ENCODE measurements at regions not wholly inside any gene's neighbourhood (a gene's known extent, or its start where the extent isn't known, plus 50 kb on each side); places are given as distances from the start of the nearest gene placed in this dataset.

- no peak for TF ChIP-seq NFE2L1 (CRISPR knock-in tag; IDR thresholded peaks at IDR 0.05)
- no peak for TF ChIP-seq ZNF232 (CRISPR knock-in tag; IDR thresholded peaks at IDR 0.05)
- no peak for TF ChIP-seq NR1H2 (CRISPR knock-in tag; IDR thresholded peaks at IDR 0.05)
- TF ChIP-seq ZNF396 (CRISPR knock-in tag; IDR thresholded peaks at IDR 0.05; ENCODE audit: borderline replicate concordance): no peak
- Mint-ChIP-seq H3K9me3 (no peaks in the 10 kb centered on the region), H3K4me3 (no peak overlapping the region), H3K27me3 (ENCODE audit: low read depth) (no peaks in the 10 kb centered on the region), H3K36me3 (no peaks in the 10 kb centered on the region), H3K4me1 (peaks cover 55% of the 10 kb centered on the region), H3K27ac (no peak overlapping the region)
- POLR2A ChIA-PET: no interaction called here
- no peak for ATAC-seq
- DNase-seq (ENCODE audit: low spot score): no peak
- CTCF ChIA-PET: no interaction called here
These were observed 349.5 kb upstream of the RGS6 start for GRCh38 chr14:71582705-71583104.

DNA sequence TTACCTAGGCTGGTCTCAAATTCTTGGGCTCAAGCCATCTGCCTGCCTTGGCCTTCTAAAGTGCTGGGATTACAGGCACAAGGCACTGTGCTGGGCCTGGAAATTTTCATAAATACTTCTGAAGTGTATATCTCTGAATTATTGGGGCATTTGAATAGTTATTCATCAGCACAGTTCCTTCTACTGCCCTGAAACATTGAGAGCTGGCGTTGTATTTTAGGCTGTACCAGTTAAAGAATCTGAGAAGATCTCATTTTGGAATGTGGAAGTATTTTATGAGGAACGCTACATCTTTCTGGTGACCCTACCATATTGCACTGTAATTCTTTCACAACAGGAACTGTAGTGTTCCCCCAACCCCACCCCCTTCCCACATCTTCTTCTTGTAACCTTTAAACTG is 349.0 kb upstream of the RGS6 start:
- CTCF ChIA-PET: no interaction called here
- TF ChIP-seq NFE2L1 (CRISPR knock-in tag; IDR thresholded peaks at IDR 0.05) (no peak), AR (CRISPR knock-in tag; IDR thresholded peaks at IDR 0.05) (no peak)
- TF ChIP-seq, protein P1, sequence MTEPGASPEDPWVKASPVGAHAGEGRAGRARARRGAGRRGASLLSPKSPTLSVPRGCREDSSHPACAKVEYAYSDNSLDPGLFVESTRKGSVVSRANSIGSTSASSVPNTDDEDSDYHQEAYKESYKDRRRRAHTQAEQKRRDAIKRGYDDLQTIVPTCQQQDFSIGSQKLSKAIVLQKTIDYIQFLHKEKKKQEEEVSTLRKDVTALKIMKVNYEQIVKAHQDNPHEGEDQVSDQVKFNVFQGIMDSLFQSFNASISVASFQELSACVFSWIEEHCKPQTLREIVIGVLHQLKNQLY (CRISPR knock-in tag; IDR thresholded peaks at IDR 0.05): no peak
- ATAC-seq (no peak), DNase-seq (ENCODE audit: low spot score) (no peak)
- Mint-ChIP-seq H3K4me1 (peaks cover 55% of the 10 kb centered on the region), H3K27me3 (ENCODE audit: low read depth) (no peaks in the 10 kb centered on the region), H3K4me3 (no peak overlapping the region), H3K9me3 (no peaks in the 10 kb centered on the region), H3K36me3 (0 out of 2 replicates have a peak, but pooled peaks cover 2% of the 10 kb centered on the region), H3K27ac (no peak overlapping the region)
- POLR2A ChIA-PET: no interaction called here

DNA sequence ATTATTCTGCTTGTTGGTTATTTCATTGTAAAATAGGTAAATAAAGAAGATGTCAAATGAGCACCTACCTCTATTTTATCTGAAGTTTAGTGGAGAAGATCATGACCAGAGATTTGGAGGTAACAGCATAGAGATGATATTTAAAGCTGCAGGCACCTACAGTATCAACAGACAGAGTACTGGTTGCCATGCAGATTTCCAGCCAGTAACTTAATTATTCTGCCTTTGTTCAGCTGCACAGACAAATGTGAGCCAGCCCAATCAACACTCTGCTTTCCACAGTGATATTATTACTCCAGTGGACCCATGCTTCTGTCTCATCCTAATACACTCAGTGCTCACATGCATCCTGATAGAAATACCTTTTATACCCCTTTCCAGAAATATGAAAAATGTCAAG is 348.5 kb upstream of the RGS6 start:
- no peak overlapping the region for H3K4me3 Mint-ChIP-seq
- no peaks in the 10 kb centered on the region for H3K27me3 Mint-ChIP-seq (ENCODE audit: low read depth)
- POLR2A ChIA-PET: no interaction called here
- ATAC-seq: no peak
- DNase-seq (ENCODE audit: low spot score): no peak
- 0 out of 2 replicates have a peak, but pooled peaks cover 3% of the 10 kb centered on the region for H3K36me3 Mint-ChIP-seq
- H3K4me1 Mint-ChIP-seq: peaks cover 55% of the 10 kb centered on the region
- no peak overlapping the region for H3K27ac Mint-ChIP-seq
- no peaks in the 10 kb centered on the region for H3K9me3 Mint-ChIP-seq
- CTCF ChIA-PET: no interaction called here
- TF ChIP-seq, protein P2, sequence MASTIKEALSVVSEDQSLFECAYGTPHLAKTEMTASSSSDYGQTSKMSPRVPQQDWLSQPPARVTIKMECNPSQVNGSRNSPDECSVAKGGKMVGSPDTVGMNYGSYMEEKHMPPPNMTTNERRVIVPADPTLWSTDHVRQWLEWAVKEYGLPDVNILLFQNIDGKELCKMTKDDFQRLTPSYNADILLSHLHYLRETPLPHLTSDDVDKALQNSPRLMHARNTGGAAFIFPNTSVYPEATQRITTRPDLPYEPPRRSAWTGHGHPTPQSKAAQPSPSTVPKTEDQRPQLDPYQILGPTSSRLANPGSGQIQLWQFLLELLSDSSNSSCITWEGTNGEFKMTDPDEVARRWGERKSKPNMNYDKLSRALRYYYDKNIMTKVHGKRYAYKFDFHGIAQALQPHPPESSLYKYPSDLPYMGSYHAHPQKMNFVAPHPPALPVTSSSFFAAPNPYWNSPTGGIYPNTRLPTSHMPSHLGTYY (CRISPR knock-in tag; IDR thresholded peaks at IDR 0.05): no peak
- no peak for TF ChIP-seq MYBL2 (CRISPR knock-in tag; IDR thresholded peaks at IDR 0.05)
- TF ChIP-seq NR2C2 (CRISPR knock-in tag; IDR thresholded peaks at IDR 0.05): no peak
- TF ChIP-seq ESRRA (CRISPR knock-in tag; IDR thresholded peaks at IDR 0.05; ENCODE audit: borderline replicate concordance): no peak
- no peak for TF ChIP-seq CDX4 (CRISPR knock-in tag; IDR thresholded peaks at IDR 0.05; ENCODE audit: borderline replicate concordance)
- no peak for TF ChIP-seq ATF1 (CRISPR knock-in tag; IDR thresholded peaks at IDR 0.05)
- TF ChIP-seq, protein P3, sequence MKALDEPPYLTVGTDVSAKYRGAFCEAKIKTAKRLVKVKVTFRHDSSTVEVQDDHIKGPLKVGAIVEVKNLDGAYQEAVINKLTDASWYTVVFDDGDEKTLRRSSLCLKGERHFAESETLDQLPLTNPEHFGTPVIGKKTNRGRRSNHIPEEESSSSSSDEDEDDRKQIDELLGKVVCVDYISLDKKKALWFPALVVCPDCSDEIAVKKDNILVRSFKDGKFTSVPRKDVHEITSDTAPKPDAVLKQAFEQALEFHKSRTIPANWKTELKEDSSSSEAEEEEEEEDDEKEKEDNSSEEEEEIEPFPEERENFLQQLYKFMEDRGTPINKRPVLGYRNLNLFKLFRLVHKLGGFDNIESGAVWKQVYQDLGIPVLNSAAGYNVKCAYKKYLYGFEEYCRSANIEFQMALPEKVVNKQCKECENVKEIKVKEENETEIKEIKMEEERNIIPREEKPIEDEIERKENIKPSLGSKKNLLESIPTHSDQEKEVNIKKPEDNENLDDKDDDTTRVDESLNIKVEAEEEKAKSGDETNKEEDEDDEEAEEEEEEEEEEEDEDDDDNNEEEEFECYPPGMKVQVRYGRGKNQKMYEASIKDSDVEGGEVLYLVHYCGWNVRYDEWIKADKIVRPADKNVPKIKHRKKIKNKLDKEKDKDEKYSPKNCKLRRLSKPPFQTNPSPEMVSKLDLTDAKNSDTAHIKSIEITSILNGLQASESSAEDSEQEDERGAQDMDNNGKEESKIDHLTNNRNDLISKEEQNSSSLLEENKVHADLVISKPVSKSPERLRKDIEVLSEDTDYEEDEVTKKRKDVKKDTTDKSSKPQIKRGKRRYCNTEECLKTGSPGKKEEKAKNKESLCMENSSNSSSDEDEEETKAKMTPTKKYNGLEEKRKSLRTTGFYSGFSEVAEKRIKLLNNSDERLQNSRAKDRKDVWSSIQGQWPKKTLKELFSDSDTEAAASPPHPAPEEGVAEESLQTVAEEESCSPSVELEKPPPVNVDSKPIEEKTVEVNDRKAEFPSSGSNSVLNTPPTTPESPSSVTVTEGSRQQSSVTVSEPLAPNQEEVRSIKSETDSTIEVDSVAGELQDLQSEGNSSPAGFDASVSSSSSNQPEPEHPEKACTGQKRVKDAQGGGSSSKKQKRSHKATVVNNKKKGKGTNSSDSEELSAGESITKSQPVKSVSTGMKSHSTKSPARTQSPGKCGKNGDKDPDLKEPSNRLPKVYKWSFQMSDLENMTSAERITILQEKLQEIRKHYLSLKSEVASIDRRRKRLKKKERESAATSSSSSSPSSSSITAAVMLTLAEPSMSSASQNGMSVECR (CRISPR knock-in tag; IDR thresholded peaks at IDR 0.05; ENCODE audit: borderline replicate concordance): no peak
- no peak for TF ChIP-seq MAX (CRISPR knock-in tag; IDR thresholded peaks at IDR 0.05)
- TF ChIP-seq HMGXB4 (CRISPR knock-in tag; IDR thresholded peaks at IDR 0.05): no peak
- TF ChIP-seq RELA (CRISPR knock-in tag; IDR thresholded peaks at IDR 0.05; ENCODE audit: borderline replicate concordance): no peak
- no peak for TF ChIP-seq TEAD1 (CRISPR knock-in tag; IDR thresholded peaks at IDR 0.05)
- TF ChIP-seq JAZF1 (CRISPR knock-in tag; IDR thresholded peaks at IDR 0.05): no peak
- no peak for TF ChIP-seq ZNF416 (CRISPR knock-in tag; IDR thresholded peaks at IDR 0.05)
- TF ChIP-seq, protein P4, sequence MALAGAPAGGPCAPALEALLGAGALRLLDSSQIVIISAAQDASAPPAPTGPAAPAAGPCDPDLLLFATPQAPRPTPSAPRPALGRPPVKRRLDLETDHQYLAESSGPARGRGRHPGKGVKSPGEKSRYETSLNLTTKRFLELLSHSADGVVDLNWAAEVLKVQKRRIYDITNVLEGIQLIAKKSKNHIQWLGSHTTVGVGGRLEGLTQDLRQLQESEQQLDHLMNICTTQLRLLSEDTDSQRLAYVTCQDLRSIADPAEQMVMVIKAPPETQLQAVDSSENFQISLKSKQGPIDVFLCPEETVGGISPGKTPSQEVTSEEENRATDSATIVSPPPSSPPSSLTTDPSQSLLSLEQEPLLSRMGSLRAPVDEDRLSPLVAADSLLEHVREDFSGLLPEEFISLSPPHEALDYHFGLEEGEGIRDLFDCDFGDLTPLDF (CRISPR knock-in tag; IDR thresholded peaks at IDR 0.05): no peak

All from WTC11 (cell line).